Suprapubic skin (tissue), 3 donors: ENCODE measurements at regions not wholly inside any gene's neighbourhood (a gene's known extent, or its start where the extent isn't known, plus 50 kb on each side); places are given as distances from the start of the nearest gene placed in this dataset.

Source experiments
- EP300 ChIP-seq: sonication (generic); formaldehyde crosslinking; IDR thresholded peaks from one replicate; pipeline ENCODE4 v1.6.1; 2017; ENCODE audit warnings: antibody characterized with exemption
- POLR2A ChIP-seq, 2 donors: fragments of 450-650 bp; IDR thresholded peaks; one replicate each; pipeline ENCODE4 v1.6.1; 2017; ENCODE audit warnings: antibody characterized with exemption in 2 of 2, mild to moderate bottlenecking in 2 of 2, moderate library complexity in 2 of 2
- TF ChIP-seq, protein P1 (sequence below), 2 donors: fragments of 200-600 bp in 1 of 2; fragments of 450-650 bp in 1 of 2; sonication (generic) in 1 of 2; IDR thresholded peaks; one replicate each; pipeline ENCODE4 v1.5.1; 2016 to 2019; ENCODE audit warnings: antibody characterized with exemption in 2 of 2, mild to moderate bottlenecking in 1 of 2, moderate library complexity in 1 of 2

DNA sequence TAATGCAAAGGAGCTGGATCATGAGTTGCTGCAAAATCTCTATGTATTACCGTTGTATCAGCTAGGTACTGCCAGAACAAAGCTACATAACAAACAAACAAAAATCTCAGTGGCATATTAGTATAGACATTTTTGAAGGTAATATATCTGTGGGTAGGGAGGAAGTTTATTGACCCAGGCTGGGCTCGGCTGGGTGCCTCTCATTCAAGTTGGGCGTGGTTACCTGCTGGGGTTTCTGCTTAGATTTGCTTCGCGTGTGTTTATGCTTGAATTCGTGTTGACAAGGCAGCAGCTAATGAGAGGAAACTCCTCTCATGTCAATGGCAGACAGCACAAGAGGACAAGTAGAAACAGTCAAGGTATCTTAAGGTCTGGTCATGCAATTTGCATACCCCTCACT is 520.7 kb downstream of the SOX5 start:
- TF ChIP-seq POLR2A (IDR thresholded peaks at IDR 0.05) (no peak), EP300 (no peak)
- TF ChIP-seq, protein P1, sequence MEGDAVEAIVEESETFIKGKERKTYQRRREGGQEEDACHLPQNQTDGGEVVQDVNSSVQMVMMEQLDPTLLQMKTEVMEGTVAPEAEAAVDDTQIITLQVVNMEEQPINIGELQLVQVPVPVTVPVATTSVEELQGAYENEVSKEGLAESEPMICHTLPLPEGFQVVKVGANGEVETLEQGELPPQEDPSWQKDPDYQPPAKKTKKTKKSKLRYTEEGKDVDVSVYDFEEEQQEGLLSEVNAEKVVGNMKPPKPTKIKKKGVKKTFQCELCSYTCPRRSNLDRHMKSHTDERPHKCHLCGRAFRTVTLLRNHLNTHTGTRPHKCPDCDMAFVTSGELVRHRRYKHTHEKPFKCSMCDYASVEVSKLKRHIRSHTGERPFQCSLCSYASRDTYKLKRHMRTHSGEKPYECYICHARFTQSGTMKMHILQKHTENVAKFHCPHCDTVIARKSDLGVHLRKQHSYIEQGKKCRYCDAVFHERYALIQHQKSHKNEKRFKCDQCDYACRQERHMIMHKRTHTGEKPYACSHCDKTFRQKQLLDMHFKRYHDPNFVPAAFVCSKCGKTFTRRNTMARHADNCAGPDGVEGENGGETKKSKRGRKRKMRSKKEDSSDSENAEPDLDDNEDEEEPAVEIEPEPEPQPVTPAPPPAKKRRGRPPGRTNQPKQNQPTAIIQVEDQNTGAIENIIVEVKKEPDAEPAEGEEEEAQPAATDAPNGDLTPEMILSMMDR (IDR thresholded peaks at IDR 0.05) = no peak
